Choroid plexus epithelial cell (primary cell): ENCODE measurements at regions not wholly inside any gene's neighbourhood (a gene's known extent, or its start where the extent isn't known, plus 50 kb on each side); places are given as distances from the start of the nearest gene placed in this dataset.

ENCODE experiments used
- DNase-seq: peaks from one replicate; pipeline ENCODE4 v3.0.0-alpha.2; 2010; ENCODE audit warnings: low read depth
- H3K4me3 ChIP-seq: 2 replicates; pipeline ENCODE4 v1.5.1; 2011; ENCODE audit warnings: low read depth, mild to moderate bottlenecking, control low read depth, low read length, moderate library complexity
- CTCF ChIP-seq: conservative IDR thresholded peaks from 2 replicates; pipeline ENCODE4 v1.5.1; 2011; ENCODE audit warnings: low read depth, mild to moderate bottlenecking, control low read depth, inconsistent platforms, low read length, moderate library complexity

- H3K4me3 ChIP-seq: no peak overlapping the region
- no peak for DNase-seq
- no peak for TF ChIP-seq CTCF
Observed at GRCh38 chr10:52410916-52411315, 96.8 kb downstream of the DKK1 start.

DNA sequence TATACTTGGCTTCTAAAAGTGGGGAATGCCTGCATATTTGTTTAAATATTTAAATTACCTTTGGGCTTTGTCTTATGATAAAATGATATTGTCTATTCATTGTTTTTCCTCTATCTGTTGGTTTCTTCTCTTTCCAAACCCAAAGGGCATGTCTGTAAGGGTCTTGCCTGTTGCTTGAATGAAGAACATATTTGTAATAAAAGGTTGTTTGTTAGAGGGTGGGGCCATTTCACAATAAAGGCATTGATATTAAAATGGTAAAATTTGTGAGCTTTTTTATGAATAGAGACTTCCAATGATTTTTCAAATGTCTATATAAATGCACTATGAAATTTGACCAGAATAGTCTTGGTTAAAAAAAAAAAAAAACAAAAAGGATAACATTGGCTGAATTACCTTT is 105.2 kb downstream of the DKK1 start:
- H3K4me3 ChIP-seq: no peak overlapping the region
- DNase-seq: no peak
- no peak for TF ChIP-seq CTCF

- no peak for TF ChIP-seq CTCF
- no peak overlapping the region for H3K4me3 ChIP-seq
- DNase-seq: no peak
Observed at GRCh38 chr10:52420656-52421055, 106.6 kb downstream of the DKK1 start.

GRCh38 chr10:52423369-52423768 is 109.3 kb downstream of the DKK1 start:
- no peak for TF ChIP-seq CTCF
- peak; percentile 65 for DNase-seq

GRCh38 chr10:52424341-52424740 is 110.3 kb downstream of the DKK1 start:
- no peak for DNase-seq
- no peak overlapping the region for H3K4me3 ChIP-seq
- no peak for TF ChIP-seq CTCF

More at GRCh38 chr10:52423369-52423768, 109.3 kb downstream of the DKK1 start:
- H3K4me3 ChIP-seq: no peak overlapping the region

- no peak for TF ChIP-seq CTCF
- no peak for DNase-seq
- H3K4me3 ChIP-seq: no peak overlapping the region
Observed at GRCh38 chr10:52434734-52435133, 120.7 kb downstream of the DKK1 start.

DNA sequence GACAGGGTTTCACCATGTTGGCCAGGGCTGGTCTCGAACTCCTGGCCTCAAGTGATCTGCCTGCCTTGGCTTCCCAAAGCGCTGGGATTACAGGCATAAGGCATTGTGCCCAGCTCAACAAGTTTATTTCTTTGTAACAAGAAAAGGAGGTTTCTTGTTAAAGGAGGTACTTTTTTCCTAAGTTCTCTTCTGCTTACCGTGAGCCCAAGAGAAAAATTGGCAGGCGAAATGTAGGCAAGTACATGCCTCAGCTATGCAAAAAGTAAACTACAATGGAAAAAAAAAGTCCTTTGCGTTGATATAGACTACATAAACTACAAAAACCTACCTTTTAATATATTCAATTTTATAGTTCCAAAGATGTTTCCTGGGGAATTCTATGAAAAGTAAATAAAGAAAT is 122.6 kb downstream of the DKK1 start:
- no peak for TF ChIP-seq CTCF
- no peak overlapping the region for H3K4me3 ChIP-seq
- peak; percentile 51 for DNase-seq
